Mucosa of gallbladder (tissue), 1 donor: ENCODE measurements at regions not wholly inside any gene's neighbourhood (a gene's known extent, or its start where the extent isn't known, plus 50 kb on each side); places are given as distances from the start of the nearest gene placed in this dataset.

ENCODE experiments used
- DNase-seq: peaks from one replicate; pipeline ENCODE4 v3.0.0-alpha.2; 2020; ENCODE audit warnings: low spot score
- donor health status: DM: no; HTN: no; CAD: no.

GRCh38 chr3:187823746-187824145 lies 78.5 kb upstream of the BCL6 start:
- DNase-seq, result no peak

- DNase-seq, result no peak
Observed at GRCh38 chr3:187827723-187828122, 82.5 kb upstream of the BCL6 start.

- DNase-seq, result no peak
Observed at GRCh38 chr3:187828579-187829452, 83.5 kb upstream of the BCL6 start.

GRCh38 chr3:187830181-187830580 lies 84.9 kb upstream of the BCL6 start:
- DNase-seq, result no peak

- no peak for DNase-seq
Observed at GRCh38 chr3:187831125-187832051, 86.1 kb upstream of the BCL6 start.

- no peak for DNase-seq
Observed at GRCh38 chr3:187832202-187832601, 86.9 kb upstream of the BCL6 start.

- DNase-seq, result no peak
Observed at GRCh38 chr3:187833375-187833774, 88.1 kb upstream of the BCL6 start.

GRCh38 chr3:187833799-187834578 lies 88.7 kb upstream of the BCL6 start:
- DNase-seq, result no peak

- no peak for DNase-seq
Observed at GRCh38 chr3:187836823-187837770, 91.8 kb upstream of the BCL6 start.

GRCh38 chr3:187838016-187838540 lies 92.8 kb upstream of the BCL6 start:
- no peak for DNase-seq

GRCh38 chr3:187839422-187839821 lies 94.2 kb upstream of the BCL6 start:
- DNase-seq, result peak; percentile 47

GRCh38 chr3:187840856-187841255 lies 95.6 kb upstream of the BCL6 start:
- DNase-seq, result no peak

GRCh38 chr3:187841560-187841959 lies 96.3 kb upstream of the BCL6 start:
- DNase-seq, result peak; percentile 33

GRCh38 chr3:187843654-187844053 lies 98.4 kb upstream of the BCL6 start:
- no peak for DNase-seq

- no peak for DNase-seq
Observed at GRCh38 chr3:187844708-187845107, 99.4 kb upstream of the BCL6 start.

GRCh38 chr3:187845826-187846225 lies 100.6 kb upstream of the BCL6 start:
- DNase-seq, result no peak

GRCh38 chr3:187848401-187848800 lies 103.1 kb upstream of the BCL6 start:
- DNase-seq, result no peak

GRCh38 chr3:187849016-187849654 lies 103.9 kb upstream of the BCL6 start:
- no peak for DNase-seq

GRCh38 chr3:187850258-187850921 lies 105.1 kb upstream of the BCL6 start:
- DNase-seq, result peak; percentile 82
